GM19324 (cell line): ENCODE measurements at regions not wholly inside any gene's neighbourhood (a gene's known extent, or its start where the extent isn't known, plus 50 kb on each side); places are given as distances from the start of the nearest gene placed in this dataset.
A peak's percentile ranks its signal among the peaks of the same experiment; 100 is the strongest.

Experiments used
- ATAC-seq: cut with Tn5 transposase; IDR thresholded peaks from one replicate; pipeline ENCODE4 v1.9.1; 2021; ENCODE audit warnings: mild to moderate bottlenecking, moderate library complexity; ENCODE audit not compliant: unreplicated experiment, low FRiP score

DNA sequence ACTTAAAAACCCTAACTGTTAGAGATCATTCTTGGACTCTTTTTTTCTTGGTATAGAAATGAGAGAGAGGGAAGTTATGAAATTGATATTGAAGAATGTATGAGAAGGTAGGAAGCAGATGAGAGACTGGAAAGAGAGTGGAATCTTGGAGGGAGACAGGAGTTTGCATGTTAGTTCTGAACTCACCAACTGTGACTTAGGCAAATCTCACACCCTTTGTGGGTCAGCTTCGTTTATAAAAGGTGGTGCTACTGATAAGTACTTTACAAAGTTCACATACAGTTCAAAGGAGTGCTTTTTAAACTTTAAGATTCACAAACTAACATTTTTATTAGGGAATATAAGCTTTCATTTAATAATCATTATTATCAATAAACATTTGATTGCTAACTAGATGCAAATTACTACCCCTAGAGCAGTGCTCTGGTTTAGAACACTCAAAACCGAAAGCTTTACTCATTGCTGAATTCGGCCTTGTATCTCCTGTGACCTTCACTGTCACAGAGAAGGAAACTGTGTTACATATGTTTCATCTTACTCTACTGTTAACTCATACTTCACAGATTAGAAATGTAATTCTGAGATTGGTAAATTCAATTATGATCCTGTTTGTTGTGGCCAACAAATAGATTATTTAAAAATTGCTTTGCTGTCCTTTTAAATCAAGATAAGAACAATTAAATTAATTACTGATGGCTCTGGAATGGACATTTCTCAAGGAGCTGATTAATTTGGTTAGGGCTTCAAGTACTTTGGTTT lies 143.2 kb downstream of the RMI1 start:
- ATAC-seq: peak; percentile 96

DNA sequence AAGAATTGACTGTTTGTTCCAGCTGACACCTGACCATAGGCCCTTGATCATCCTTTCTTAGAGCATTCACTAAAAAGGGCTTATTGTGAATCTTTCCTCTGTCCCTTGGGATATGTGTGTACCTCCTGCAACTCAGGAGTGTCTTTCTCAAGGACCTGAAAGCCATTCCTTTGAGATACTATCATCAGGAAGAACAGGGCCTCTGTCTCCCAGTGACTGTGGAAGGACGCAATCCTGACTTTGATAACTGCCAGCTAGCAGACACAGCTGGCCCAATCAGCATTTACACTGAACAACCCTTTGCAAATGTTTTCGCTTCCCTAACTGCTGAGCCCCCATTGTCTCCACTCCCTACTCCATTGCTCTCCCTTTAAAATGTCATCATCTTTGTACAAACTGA lies 144.4 kb downstream of the RMI1 start:
- ATAC-seq: no peak

DNA sequence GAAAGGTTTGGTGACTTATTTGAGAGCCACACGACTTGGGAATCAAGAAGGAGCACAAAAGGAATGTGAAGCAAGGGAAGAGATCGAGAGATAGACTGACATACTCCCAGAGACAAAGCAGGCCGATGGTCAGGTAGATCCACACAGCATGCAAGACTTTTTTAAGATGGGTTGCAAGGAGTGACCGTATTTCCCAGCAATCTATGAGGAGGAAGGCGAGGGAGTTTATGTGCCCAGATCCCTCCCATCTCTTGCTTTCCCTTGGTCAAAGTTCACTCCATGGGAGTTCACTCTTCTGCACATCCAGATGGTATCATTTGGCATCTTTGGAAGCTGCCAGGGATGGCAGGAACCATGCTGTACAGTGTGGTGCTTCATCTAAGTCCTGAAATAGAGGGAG lies 148.9 kb downstream of the RMI1 start:
- ATAC-seq: no peak

DNA sequence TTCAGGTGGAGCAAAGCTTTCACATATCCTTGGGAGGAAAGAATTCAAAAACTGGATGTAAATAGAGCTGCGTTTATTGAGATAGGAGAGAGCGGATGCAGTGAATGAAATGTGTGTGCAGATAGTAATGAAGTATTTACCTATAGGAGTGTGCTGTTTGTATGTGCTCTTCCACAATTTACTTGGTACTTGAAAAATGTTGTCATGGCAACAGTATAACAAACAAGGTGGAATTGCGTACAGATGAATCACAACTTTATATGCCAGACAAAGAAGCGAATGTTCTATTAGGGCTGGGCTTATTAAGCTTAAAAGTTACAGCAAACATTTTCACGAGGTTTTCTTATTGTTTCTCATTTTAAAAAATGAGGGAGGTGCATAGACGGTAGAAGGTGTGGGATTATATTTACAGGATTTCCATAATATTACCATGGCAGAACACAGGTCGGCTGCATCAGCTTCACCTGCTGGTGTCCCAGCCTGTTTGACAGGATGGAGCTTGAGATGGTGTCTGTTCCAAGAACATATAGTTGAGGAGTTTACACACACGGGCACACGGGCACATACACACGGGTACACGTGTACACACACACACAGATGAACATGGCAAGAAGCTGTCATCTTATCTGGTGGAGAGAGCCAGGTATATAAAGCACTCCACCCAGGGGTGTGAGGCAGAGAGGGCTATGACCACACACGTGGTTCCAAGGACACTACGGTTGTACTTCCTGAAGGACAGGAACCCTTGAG lies 155.7 kb downstream of the RMI1 start:
- no peak for ATAC-seq

DNA sequence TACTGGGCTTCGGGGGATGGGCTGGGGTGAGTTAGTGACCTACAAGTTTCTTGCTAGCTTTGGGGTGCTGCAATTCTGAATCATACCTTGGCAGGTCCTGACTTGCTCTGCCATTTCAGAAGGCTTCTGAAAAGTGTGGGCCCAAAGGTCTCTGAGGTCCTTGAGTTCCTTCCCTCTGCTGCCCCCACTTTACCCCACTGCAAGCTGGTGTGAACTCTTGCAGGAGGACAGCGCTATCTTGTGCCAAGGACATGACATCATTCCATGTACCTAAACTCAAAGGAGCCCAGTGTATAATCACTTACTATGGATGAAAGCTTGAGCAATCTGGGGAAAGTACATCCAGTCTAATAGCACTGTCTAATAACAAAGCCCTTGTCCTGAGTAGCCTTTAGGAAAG lies 157.4 kb downstream of the RMI1 start:
- ATAC-seq: no peak

DNA sequence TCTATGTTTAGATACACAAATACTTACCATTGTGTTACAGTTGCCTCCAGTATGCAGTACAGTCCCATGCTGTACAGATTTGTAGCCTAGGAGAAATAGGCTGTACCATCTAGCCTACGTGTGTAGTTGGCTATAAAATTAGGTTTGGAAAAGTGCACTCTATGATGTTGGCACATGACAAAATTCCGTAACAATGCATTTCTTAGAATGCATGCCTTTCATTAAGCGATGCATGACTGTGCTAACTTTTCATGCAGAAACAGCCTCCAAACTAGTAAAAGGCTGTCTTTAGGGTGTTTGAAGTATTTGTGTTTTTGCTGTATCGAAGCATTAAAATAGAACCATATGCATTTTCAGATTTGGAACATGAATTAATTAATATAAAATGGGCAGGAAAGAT lies 157.9 kb downstream of the RMI1 start:
- no peak for ATAC-seq

DNA sequence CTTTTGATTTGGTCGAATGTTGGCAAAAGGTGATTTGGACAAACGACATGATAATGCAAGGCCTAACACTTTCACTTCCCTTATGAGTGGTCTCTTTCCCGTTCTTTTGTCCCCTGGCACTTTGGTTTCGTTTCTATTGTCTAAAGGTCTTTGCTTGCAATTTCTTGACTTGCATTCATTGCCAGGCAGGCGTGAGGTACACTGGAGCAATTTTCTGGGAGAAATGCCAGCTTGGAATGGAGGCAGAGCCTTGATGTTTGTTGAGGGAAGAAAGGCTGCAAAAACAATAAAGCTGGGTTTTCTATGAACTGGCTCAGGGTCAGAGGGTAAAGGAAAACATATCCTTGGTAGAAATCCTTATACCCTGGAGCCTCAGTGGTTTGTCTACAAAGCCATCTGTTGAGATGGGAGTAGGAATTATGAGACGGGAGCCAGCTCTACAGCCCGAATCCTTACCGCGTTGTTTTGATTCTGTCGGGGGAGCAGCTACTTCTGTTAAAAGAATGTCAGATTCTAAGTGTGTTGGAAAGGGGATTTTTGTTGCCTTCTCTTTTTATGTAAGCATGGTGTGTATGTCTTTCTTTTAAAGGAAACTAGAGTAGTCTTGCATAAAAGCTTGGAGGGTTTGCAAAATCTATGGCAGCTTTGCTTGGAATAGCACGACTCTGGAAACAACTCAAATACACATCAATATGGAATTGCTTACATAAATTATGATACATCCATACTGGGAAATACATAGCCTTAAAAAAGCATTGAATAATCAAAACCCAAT lies 158.9 kb downstream of the RMI1 start:
- ATAC-seq: no peak

DNA sequence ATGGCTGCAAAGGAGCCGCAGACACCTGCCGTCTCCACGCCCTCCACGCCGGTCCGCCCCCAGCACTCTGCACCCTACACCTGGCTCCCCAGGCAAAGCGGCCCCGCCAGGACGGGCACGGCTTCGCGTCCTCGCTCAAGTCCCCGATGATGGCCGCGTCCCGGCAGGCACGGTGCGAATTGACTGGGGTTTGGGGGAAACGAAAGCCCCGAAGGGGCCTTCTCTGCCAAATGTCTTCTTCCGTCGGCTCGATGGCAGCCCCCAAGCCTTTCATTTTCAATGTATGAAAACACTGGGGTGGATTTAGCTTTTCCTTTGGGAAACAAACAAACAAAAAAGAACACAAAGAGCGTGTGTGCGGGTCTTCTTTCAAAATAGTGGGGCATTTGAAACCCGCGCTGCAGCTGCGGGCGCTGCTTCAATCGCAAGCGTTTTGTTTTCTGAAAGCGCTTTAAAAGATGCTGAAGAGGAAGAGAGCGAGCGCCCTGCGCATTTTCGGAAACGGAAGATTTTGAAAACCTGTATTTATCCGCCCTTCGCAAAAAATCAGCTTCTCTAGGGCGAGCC lies 160.0 kb downstream of the RMI1 start:
- no peak for ATAC-seq

DNA sequence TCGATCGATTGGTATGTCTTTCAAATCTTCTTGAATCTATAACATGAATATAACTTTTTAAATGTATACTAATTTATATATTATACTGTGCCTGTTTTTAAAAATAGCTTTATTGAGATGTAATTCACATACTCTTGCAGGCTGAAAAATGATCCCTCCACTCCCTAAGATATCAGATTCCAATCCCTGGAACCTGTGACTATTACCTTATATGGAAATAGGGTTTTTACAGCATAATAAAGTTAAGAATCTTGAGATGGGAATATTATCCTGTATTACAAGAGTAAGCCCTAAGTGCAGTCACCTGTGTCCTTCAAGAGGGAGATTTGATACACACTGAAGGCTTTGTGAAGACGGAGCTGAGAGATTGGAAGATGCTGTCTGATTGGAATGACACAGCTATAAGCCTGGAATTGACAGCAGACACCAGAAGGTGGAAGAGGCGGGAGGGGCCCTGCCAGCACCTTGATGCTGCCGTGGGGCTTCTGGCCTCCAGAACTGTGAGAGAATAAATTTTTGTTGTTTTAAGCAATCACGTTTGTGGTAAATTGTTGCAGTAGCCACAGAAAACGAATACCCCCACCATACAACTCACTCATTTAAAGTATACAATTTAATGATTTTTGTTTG lies 161.3 kb downstream of the RMI1 start:
- no peak for ATAC-seq

DNA sequence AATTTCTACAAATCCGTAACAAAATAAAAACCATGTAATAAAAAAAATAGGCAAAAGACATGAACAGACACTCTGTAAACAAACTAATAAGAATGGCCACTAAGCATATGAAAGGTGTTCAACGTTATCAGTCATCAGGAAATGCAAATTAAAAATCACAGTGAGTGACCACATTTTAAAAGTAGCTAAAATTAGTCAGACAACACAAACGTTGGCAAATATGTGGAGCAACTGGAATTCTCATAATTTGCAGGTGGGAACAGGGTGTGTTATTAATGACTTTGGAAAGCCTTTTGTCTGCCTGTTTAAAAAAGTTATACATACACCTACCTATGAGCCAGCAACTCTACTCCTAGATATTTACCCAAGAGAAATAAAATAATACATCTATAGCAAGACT lies 164.4 kb downstream of the RMI1 start:
- no peak for ATAC-seq

DNA sequence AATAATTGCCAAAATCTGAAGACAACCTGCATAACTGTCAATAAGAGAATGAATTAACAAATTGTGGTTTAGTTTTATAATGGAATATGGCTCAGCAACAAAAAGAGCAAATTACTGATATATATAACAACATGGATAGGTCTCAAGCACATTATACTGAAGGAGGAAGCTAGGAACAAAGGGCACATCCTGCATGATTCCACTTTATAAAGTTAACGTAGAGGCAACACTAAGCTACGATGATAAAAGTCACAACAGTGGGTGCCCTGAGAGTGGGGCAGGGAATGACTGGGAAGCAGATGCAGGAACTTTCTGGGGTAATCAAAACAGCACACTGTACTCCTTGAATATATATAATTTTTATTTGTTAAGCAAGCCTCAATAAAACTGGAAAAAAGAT lies 165.2 kb downstream of the RMI1 start:
- no peak for ATAC-seq

DNA sequence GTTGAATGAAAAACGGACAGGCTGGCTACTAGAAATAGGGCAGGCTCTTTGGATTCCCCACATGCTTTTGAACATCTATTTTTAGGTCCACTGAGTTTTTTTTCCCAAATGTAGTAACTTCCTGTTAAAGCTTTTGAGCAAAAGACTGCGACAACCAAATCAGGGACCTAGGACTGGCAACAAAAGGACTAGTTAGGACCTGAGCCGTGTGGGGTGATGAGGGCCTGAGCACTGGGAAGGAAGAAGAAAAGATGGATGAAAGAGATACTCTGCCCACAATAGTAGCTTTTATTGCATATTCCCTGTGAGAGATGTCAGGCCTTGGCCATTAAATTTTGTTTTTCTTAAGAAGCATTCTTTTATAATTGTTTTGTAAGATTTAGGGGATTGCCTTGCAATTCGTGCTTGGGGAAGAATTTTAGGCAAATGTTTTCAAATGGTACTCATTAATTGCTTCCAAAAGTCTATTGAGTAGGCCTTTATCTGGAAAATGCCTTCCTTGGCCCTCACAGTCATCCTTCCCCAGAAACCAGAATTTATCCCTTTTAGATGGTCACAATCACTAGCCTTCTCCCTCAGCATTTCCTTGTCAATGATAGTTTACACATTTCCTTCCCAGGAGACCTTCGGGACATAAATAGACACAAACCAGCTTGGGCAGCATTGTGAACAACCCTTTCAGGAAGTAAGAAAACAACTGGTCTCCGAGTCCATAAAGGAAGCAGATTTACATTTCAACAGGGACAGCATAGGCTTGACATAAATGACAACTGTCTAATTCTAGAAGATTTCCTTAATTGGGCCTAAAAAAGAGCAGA lies 166.5 kb downstream of the RMI1 start:
- no peak for ATAC-seq

DNA sequence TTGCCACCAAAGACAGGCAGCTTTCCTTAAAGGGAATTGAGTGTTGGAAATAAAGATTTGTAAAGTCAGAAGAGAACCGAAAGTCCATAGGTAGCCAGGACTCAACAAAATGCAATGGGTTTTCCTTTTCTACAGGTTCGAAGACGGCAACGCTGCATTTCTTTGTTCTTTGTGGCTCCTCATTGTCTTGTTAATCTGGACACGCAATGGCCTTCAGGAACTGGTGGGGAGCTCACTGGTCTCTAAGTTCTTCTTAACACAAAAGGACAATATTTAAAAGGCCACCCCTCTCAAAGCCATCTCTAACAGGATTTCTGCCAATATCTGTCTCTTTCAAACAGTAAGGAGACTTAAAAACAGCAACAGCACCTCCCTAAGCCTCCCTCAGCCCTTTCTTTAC lies 170.6 kb downstream of the RMI1 start:
- no peak for ATAC-seq

DNA sequence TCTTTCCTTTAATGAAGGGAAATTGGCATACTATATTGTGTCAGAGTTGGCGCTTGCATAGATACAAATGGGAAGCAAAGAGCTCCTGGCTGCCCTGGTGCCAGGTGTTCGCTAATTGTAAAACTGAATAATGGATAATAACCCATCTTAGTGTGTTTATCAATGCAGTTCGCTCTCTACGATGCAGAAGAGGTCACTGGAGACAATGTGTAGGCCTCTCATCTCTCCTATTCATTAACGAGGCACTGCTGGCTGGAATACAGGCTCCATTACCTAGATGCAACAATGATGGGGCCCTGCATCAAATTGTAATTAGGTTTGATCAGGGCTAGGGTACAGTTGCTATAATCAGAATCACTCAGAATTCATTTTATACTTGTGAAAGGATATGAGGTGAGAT lies 171.0 kb downstream of the RMI1 start:
- no peak for ATAC-seq

DNA sequence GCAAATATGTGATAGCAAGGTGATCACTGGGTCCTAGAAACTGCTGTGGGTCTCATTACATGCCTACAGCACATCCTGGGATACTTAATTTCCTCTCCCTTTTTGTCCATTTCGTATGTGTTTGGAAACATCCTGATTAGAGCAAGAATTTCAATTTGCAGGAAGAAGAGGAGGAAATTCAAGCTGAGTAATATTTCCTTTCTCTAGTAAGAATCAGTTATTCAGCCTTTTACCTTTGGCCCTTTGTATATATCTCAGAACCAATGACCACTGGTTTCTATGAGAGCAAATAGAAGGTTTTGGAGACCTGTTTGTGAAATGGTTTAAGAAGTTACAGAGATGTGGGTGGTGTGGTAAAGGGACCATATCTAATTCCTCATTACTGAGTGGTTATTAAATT lies 171.6 kb downstream of the RMI1 start:
- ATAC-seq: no peak

DNA sequence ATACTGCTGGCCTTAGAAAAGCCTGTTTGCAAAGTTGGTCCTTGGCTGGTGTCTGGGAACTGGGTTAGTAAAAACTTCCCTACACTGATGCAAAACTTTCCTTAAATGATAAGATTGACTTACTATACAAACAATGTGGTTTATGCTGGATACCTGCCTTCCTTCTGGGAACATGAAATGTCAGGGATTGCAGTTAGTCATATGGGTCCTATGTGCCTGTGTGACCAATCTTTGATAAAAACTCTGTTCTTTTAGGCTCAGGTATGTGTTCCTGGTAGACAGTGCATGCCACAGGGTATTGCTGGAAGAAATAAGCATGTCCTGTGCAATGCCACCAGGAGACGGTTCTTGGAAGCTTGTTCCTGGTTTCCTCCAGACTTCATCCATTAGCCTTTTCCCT lies 173.3 kb downstream of the RMI1 start:
- no peak for ATAC-seq

DNA sequence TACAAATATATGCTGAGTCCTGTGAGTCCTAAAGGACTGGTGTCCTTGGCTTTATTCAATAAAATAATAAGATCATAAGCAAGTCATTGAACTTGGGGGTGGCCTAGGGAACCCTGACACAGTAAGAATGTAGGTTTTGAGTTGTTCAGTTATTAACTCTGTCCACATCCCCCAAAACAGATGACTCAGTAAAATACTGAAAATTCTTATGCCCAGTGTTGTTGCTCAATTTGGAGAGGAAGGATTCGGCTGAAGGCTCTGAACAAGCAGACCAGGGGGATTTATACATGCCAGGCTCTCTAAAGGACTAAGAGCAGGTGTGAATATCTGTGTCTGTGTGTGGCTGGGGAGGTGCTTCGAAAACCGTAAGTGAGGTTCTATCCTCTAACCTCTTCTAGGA lies 173.7 kb downstream of the RMI1 start:
- ATAC-seq: no peak

DNA sequence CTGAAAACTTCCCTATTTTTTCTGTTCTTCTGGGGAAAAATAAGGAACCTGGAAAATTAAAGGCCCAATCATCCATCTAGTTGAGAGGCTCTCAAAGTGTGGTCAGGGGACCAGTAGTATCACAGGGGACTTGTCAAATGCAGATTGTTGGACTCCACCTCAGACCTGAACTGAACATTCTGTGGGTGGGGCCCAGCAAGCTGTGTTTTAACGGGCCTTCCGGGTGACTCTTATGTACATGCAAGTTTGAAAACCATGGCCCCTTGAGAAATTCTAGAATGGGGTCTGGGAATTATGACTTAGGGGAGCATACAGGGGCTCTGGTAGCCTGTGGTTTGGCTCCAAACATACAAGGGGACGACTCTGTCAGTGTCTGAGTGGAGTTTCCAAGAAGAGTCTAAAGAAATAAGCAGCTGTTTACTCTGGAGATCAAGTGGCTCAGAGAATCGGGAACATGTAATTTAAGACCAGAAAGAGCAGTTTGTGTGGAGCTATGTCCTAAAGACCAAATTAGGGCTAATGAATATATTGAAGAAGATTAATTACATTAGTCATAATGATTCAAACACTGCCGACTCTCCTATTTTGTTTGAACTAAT lies 177.4 kb downstream of the SLC28A3 start:
- no peak for ATAC-seq

DNA sequence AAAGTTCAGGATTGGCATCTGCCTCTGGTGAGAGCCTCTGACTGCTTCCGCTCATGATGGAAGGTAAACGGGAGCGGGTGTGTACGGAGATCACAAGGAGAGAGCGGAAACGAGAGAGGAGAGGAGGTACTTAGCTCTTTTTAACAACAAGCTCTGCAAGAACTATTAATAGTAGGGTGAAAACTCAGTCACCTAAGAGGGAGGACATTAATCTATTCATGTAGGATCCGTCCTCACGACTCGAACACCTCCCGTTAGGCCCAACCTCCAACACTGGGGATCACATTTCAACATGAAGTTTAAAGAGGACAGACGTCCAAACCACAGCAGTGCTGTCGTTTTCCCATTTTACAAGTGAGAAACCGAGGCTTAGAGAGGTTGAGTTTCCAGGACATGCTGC lies 173.7 kb downstream of the SLC28A3 start:
- no peak for ATAC-seq
